GM20000 (cell line): ENCODE measurements at regions not wholly inside any gene's neighbourhood (a gene's known extent, or its start where the extent isn't known, plus 50 kb on each side); places are given as distances from the start of the nearest gene placed in this dataset.
"Not testable (repeated sequence)": the region's sequence is repeated elsewhere in the genome, so short reads cannot be mapped to it uniquely, and the experiment has no call there.

Experiments
- DNase-seq: peaks from one replicate; pipeline ENCODE4 v3.0.0; 2012; ENCODE audit warnings: low spot score
- TF ChIP-seq, protein P1 (sequence below): IDR thresholded peaks from 2 replicates; pipeline ENCODE4 v1.5.1; 2012; ENCODE audit warnings: mild to moderate bottlenecking, control low read depth; ENCODE audit errors: extremely low read depth, missing control alignments

GRCh38 chr3:25844891-25845290 is 55.0 kb downstream of the OXSM start:
- TF ChIP-seq, protein P1, sequence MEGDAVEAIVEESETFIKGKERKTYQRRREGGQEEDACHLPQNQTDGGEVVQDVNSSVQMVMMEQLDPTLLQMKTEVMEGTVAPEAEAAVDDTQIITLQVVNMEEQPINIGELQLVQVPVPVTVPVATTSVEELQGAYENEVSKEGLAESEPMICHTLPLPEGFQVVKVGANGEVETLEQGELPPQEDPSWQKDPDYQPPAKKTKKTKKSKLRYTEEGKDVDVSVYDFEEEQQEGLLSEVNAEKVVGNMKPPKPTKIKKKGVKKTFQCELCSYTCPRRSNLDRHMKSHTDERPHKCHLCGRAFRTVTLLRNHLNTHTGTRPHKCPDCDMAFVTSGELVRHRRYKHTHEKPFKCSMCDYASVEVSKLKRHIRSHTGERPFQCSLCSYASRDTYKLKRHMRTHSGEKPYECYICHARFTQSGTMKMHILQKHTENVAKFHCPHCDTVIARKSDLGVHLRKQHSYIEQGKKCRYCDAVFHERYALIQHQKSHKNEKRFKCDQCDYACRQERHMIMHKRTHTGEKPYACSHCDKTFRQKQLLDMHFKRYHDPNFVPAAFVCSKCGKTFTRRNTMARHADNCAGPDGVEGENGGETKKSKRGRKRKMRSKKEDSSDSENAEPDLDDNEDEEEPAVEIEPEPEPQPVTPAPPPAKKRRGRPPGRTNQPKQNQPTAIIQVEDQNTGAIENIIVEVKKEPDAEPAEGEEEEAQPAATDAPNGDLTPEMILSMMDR: no peak
- DNase-seq: no peak

DNA sequence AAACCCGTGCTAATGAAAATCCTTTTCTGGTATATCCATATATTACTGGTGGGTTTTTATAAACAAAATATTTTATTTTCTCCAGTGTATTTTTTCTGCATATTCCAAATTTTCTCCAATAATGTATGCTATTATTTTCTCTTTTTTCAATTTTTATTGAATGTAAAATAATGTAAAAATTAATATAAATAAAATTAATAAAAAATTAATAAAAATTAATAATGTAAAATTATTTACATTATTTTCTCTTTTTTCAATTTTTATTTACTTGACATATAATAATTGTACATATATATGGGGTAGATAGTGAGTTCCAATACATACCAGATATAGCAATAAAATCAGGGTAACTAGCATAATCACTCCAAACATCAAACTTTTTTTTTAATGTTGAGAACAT is 56.4 kb downstream of the OXSM start:
- TF ChIP-seq, protein P1: no peak
- no peak for DNase-seq

DNA sequence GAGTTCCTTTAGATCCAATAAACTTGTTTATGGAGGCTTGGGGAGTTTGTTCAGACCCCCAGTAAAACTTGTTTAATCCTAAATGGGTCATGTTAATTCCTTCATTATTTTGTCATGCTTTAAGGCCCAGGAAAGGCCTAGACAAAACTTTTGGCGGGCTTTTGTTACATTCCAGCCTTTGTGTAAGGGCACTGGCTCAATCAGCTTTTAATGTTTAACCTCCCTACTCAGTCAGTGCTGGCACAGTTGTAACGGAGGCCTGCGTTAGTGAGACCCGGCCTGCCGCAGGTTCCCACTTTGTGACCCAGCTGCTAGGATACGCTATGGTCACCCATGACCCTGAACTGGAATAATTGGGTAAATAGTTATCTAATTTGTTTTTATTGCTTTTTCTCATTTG is 59.2 kb downstream of the OXSM start:
- TF ChIP-seq, protein P1: no peak
- no peak for DNase-seq

DNA sequence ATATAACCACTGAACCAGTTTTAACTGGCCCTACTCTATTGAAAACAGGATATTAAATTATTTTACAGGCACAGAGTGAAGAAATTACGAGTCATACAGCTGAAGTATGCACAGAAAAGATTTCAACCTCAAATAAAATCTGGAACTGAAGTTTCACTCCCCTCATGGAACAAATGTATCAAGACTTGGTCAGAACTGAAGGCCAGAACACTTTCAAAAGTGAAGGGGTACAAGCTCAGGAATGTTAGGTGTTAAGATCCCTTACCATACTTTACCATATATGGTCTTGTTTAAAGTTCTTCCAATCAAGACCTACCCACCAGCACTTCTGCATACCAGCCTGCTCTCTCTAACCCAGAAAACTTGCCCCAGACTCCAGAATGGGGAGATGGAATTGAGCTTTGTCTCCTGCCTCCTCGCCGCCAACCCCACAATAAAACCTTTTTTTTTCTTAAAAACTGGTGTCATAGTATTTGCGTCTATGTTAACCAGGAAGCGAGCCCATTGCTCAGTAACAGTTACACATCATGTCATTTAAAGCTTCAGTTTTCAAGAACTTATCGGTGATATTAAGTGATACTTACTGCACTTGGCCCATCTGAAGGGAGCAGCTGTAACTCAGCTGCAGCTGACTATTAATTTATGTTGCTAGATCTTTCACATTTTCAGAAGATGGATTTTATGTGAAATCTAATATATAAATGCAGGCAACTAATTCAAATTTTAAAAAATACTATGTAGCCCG is 59.9 kb downstream of the OXSM start:
- TF ChIP-seq, protein P1: no peak

GRCh38 chr3:25851693-25852259 is 61.9 kb downstream of the OXSM start:
- not testable (repeated sequence) for DNase-seq

More for the DNA sequence above, 59.9 kb downstream of the OXSM start:
- no peak for DNase-seq

GRCh38 chr3:25854214-25854613 is 64.3 kb downstream of the OXSM start:
- TF ChIP-seq, protein P1: no peak

GRCh38 chr3:25854635-25855034 is 64.7 kb downstream of the OXSM start:
- no peak for DNase-seq
- TF ChIP-seq, protein P1: no peak

More at GRCh38 chr3:25854214-25854613, 64.3 kb downstream of the OXSM start:
- DNase-seq: no peak
